ENCODE measurements at regions not wholly inside any gene's neighbourhood (a gene's known extent, or its start where the extent isn't known, plus 50 kb on each side); places are given as distances from the start of the nearest gene placed in this dataset.

- DNase-seq (ENCODE audit: low spot score) (no peak), ATAC-seq (no peak)
- Histone ChIP-seq H3K79me2 (replicated peaks; ENCODE audit: insufficient read depth) (no peaks in the 10 kb centered on the region), H3K4me1 (ENCODE audit: insufficient read depth) (no peaks in the 10 kb centered on the region), H3K36me3 (ENCODE audit: insufficient read depth) (no peaks in the 10 kb centered on the region), H3K27me3 (ENCODE audit: insufficient read depth) (no peaks in the 10 kb centered on the region), H3K4me3 (no peak overlapping the region), H3K9me2 (ENCODE audit: insufficient read depth) (peaks cover 12% of the 10 kb centered on the region; the same call in 1 of the 2 replicates), H3F3A (replicated peaks; ENCODE audit: low read depth) (no peaks in the 10 kb centered on the region), H3K27ac (ENCODE audit: low read depth) (no peak overlapping the region), H4K20me1 (replicated peaks; ENCODE audit: insufficient read depth) (no peaks in the 10 kb centered on the region), H2AFZ (no peak overlapping the region), H3K4me2 (no peak overlapping the region)
- Mint-ChIP-seq H3K27me3 (ENCODE audit: insufficient read depth, low read depth, poor library complexity) (no peaks in the 10 kb centered on the region), H3K36me3 (ENCODE audit: low read depth) (no peaks in the 10 kb centered on the region), H3K4me1 (no peaks in the 10 kb centered on the region), H3K4me3 (no peak overlapping the region), H3K27ac (no peak overlapping the region), H3K9me3 (peaks cover under 1% of the 10 kb centered on the region; the same call in 1 of the 3 replicates)
- TF ChIP-seq NANOG (IDR thresholded peaks at IDR 0.05; ENCODE audit: borderline replicate concordance) (no peak), JUNB (IDR thresholded peaks at IDR 0.05; ENCODE audit: unreplicated experiment) (no peak), STAT1 (IDR thresholded peaks at IDR 0.05; ENCODE audit: unreplicated experiment) (no peak), CREB1 (CRISPR knock-in tag; IDR thresholded peaks at IDR 0.05; ENCODE audit: low read depth) (no peak), ZNF331 (CRISPR knock-in tag; IDR thresholded peaks at IDR 0.05; ENCODE audit: low read depth) (no peak), REST (IDR thresholded peaks at IDR 0.05; ENCODE audit: unreplicated experiment) (no peak), CTCF (conservative IDR thresholded peaks at IDR 0.05; ENCODE audit: low read depth in 2 of 2) (no peak), EZH2 (IDR thresholded peaks at IDR 0.05; ENCODE audit: low read depth, unreplicated experiment) (no peak), ZNF114 (CRISPR knock-in tag; IDR thresholded peaks at IDR 0.05) (no peak), EZH2phosphoT487 (IDR thresholded peaks at IDR 0.05; ENCODE audit: unreplicated experiment) (no peak)
- TF ChIP-seq, protein P1, sequence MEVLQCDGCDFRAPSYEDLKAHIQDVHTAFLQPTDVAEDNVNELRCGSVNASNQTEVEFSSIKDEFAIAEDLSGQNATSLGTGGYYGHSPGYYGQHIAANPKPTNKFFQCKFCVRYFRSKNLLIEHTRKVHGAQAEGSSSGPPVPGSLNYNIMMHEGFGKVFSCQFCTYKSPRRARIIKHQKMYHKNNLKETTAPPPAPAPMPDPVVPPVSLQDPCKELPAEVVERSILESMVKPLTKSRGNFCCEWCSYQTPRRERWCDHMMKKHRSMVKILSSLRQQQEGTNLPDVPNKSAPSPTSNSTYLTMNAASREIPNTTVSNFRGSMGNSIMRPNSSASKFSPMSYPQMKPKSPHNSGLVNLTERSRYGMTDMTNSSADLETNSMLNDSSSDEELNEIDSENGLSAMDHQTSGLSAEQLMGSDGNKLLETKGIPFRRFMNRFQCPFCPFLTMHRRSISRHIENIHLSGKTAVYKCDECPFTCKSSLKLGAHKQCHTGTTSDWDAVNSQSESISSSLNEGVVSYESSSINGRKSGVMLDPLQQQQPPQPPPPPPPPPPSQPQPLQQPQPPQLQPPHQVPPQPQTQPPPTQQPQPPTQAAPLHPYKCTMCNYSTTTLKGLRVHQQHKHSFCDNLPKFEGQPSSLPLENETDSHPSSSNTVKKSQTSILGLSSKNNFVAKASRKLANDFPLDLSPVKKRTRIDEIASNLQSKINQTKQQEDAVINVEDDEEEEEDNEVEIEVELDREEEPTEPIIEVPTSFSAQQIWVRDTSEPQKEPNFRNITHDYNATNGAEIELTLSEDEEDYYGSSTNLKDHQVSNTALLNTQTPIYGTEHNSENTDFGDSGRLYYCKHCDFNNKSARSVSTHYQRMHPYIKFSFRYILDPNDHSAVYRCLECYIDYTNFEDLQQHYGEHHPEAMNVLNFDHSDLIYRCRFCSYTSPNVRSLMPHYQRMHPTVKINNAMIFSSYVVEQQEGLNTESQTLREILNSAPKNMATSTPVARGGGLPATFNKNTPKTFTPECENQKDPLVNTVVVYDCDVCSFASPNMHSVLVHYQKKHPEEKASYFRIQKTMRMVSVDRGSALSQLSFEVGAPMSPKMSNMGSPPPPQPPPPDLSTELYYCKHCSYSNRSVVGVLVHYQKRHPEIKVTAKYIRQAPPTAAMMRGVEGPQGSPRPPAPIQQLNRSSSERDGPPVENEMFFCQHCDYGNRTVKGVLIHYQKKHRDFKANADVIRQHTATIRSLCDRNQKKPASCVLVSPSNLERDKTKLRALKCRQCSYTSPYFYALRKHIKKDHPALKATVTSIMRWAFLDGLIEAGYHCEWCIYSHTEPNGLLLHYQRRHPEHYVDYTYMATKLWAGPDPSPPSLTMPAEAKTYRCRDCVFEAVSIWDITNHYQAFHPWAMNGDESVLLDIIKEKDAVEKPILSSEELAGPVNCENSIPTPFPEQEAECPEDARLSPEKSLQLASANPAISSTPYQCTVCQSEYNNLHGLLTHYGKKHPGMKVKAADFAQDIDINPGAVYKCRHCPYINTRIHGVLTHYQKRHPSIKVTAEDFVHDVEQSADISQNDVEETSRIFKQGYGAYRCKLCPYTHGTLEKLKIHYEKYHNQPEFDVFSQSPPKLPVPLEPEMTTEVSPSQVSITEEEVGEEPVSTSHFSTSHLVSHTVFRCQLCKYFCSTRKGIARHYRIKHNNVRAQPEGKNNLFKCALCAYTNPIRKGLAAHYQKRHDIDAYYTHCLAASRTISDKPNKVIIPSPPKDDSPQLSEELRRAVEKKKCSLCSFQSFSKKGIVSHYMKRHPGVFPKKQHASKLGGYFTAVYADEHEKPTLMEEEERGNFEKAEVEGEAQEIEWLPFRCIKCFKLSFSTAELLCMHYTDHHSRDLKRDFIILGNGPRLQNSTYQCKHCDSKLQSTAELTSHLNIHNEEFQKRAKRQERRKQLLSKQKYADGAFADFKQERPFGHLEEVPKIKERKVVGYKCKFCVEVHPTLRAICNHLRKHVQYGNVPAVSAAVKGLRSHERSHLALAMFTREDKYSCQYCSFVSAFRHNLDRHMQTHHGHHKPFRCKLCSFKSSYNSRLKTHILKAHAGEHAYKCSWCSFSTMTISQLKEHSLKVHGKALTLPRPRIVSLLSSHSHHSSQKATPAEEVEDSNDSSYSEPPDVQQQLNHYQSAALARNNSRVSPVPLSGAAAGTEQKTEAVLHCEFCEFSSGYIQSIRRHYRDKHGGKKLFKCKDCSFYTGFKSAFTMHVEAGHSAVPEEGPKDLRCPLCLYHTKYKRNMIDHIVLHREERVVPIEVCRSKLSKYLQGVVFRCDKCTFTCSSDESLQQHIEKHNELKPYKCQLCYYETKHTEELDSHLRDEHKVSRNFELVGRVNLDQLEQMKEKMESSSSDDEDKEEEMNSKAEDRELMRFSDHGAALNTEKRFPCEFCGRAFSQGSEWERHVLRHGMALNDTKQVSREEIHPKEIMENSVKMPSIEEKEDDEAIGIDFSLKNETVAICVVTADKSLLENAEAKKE (CRISPR knock-in tag; IDR thresholded peaks at IDR 0.05) = no peak
Observed at GRCh38 chr14:84312551-84312950, 1217.4 kb upstream of the FLRT2 start.

Measured in GM23338 (cell line).